T-cell (primary cell): ENCODE measurements at regions not wholly inside any gene's neighbourhood (a gene's known extent, or its start where the extent isn't known, plus 50 kb on each side); places are given as distances from the start of the nearest gene placed in this dataset.

Experiments
- ATAC-seq, 4 experiments: fragments of 200-7000 bp in 3 of 4; fragments of 150-1000 bp in 1 of 4; cut with Tn5 transposase; replicated peaks in 1 of 4; 1 replicate in 3 of 4; 2 replicates in 1 of 4; pipeline ENCODE4 v1.10.0; 2021; ENCODE audit warnings: moderate library complexity in 3 of 4, mild to moderate bottlenecking in 2 of 4, moderate number of reproducible peaks in 1 of 4
- CTCF ChIA-PET, 2 donors: fragments of 300-600 bp; sonication (Branson Sonifier 250); formaldehyde crosslinking; loops; one replicate each; lab custom pipeline; 2022; ENCODE audit warnings: antibody characterized with exemption in 2 of 2; lab: Charles Lee
- POLR2A ChIA-PET, 2 donors: fragments of 300-600 bp; sonication (Branson Sonifier 250); formaldehyde crosslinking; loops; one replicate each; lab custom pipeline; 2022; ENCODE audit warnings: antibody characterized with exemption in 2 of 2; lab: Charles Lee
- DNase-seq, 35 experiments: peaks; one replicate each; pipeline versions ENCODE4 v3.0.0 to v3.0.0-alpha.2; 2013 to 2023
- H3K27ac ChIP-seq: one replicate; pipeline ENCODE4 v1.5.1; 2013; ENCODE audit warnings: low read length
- H3K27me3 ChIP-seq, 2 experiments: replicated peaks in 1 of 2; 1 replicate in 1 of 2; 2 replicates in 1 of 2; pipeline versions ENCODE4 v1.6.1 to v1.7.0; 2013; ENCODE audit warnings: low read length in 1 of 2, mixed read lengths in 1 of 2; ENCODE audit not compliant: control insufficient read depth in 2 of 2, insufficient read depth in 2 of 2; ENCODE audit errors: extremely low read depth in 1 of 2
- H3K36me3 ChIP-seq, 2 donors: 1 replicate in 1 of 2; 2 replicates in 1 of 2; pipeline versions ENCODE4 v1.6.1 to v1.7.0; 2013; ENCODE audit warnings: low read length in 1 of 2; ENCODE audit not compliant: control insufficient read depth in 2 of 2, insufficient read depth in 1 of 2; ENCODE audit errors: extremely low read depth in 1 of 2
- H3K4me1 ChIP-seq, 2 experiments: 1 replicate in 1 of 2; 2 replicates in 1 of 2; pipeline versions ENCODE4 v1.6.1 to v1.7.0; 2013; ENCODE audit warnings: low read length in 2 of 2, mixed read lengths in 1 of 2; ENCODE audit not compliant: insufficient read depth in 2 of 2, control insufficient read depth in 1 of 2; ENCODE audit errors: extremely low read depth in 1 of 2
- H3K4me3 ChIP-seq, 2 donors: 1 replicate in 1 of 2; 2 replicates in 1 of 2; pipeline versions ENCODE4 v1.5.1 to v1.7.0; 2013; ENCODE audit warnings: mild to moderate bottlenecking in 2 of 2, low read length in 1 of 2, moderate library complexity in 1 of 2; ENCODE audit not compliant: control insufficient read depth in 1 of 2; ENCODE audit errors: extremely low read depth in 1 of 2
- H3K9me3 ChIP-seq: 2 replicates; pipeline ENCODE4 v1.7.0; 2013
- H3K27ac Mint-ChIP-seq, 2 donors: one replicate each; pipeline ENCODE4 v1.8.0; 2020 to 2021; ENCODE audit warnings: mild to moderate bottlenecking in 2 of 2, mixed read lengths in 2 of 2
- H3K27me3 Mint-ChIP-seq, 2 donors: one replicate each; pipeline ENCODE4 v1.8.0; 2021 to 2022; ENCODE audit warnings: mixed read lengths in 2 of 2
- H3K36me3 Mint-ChIP-seq: one replicate; pipeline ENCODE4 v1.8.0; 2021; ENCODE audit warnings: mixed read lengths
- H3K4me1 Mint-ChIP-seq, 3 donors: one replicate each; pipeline ENCODE4 v1.8.0; 2020 to 2022; ENCODE audit warnings: mixed read lengths in 3 of 3, mild to moderate bottlenecking in 1 of 3
- H3K4me3 Mint-ChIP-seq, 3 donors: one replicate each; pipeline ENCODE4 v1.8.0; 2020 to 2022; ENCODE audit warnings: mild to moderate bottlenecking in 3 of 3, mixed read lengths in 3 of 3, moderate library complexity in 3 of 3
- H3K9me3 Mint-ChIP-seq, 3 donors: one replicate each; pipeline ENCODE4 v1.8.0; 2020 to 2022; ENCODE audit warnings: mixed read lengths in 3 of 3
- WGBS: methylation state at CpG from one replicate; pipeline ENCODE4 v1.1.5; 2013; ENCODE audit warnings: missing lambda C conversion rate; ENCODE audit not compliant: insufficient coverage; 5-methylcytosine and 5-hydroxymethylcytosine counted together

DNA sequence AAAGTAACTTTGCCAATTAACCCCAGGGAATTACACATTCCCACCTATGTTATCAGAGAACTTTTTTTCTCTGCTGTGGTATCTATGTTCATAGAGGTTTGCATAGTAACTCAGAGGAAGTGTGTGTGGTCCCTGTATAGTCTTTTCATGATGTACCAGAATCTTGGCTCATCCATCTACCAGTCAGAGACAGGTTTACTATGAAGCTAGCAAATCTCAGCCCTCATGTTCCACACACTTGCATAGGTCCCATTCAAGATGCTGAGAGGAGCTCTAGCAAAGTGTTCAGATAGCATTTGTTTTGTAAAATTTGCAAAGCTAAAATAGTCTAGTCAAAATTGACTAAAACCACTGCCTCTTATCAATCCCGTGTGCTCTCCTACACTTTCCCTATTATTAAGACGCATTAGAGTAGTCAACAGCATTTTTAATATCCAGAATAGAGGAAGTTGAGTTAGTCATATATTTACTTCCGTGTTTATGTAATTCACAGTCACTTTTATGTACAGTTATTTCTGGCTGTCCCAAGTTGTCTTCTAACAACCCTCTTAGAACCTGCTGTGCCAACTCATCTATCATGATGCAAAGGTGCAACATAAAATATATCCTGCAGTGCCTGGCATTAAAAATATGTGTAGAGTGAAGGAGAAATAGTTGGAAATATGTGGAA, 184.2 kb downstream of the FAM76B start:
- DNase-seq (no peak), ATAC-seq (peak in 2 of 4 experiments; percentile 27 to 32)
- Mint-ChIP-seq H3K27ac (peak overlapping the region in 1 of 2 donors; percentile 5), H3K9me3 (no peaks in the 10 kb centered on the region), H3K36me3 (no peaks in the 10 kb centered on the region), H3K4me1 (peaks cover 15 to 18% (median 17%) of the 10 kb centered on the region in 3 donors), H3K4me3 (no peak overlapping the region), H3K27me3 (no peaks in the 10 kb centered on the region)
- POLR2A ChIA-PET, result interaction anchor here in 1 of 2 donors (0.7 kb wide), 1 partner anchor 243 kb away, joined by 3 read pairs; no protein-coding TSS in a partner anchor
- H3K36me3 ChIP-seq, result no peaks in the 10 kb centered on the region
- H3K27me3 ChIP-seq, result no peaks in the 10 kb centered on the region
- H3K4me3 ChIP-seq, result no peak overlapping the region
- no peaks in the 10 kb centered on the region for H3K9me3 ChIP-seq
- WGBS, result no CpG with 5 or more reads among the region's 3 CpGs
- H3K27ac ChIP-seq, result no peak overlapping the region
- no peaks in the 10 kb centered on the region for H3K4me1 ChIP-seq
- CTCF ChIA-PET, result interaction anchor here in 1 of 2 donors (0.6 kb wide), 1 partner anchor 153 kb away, joined by 7 read pairs; no protein-coding TSS in a partner anchor

DNA sequence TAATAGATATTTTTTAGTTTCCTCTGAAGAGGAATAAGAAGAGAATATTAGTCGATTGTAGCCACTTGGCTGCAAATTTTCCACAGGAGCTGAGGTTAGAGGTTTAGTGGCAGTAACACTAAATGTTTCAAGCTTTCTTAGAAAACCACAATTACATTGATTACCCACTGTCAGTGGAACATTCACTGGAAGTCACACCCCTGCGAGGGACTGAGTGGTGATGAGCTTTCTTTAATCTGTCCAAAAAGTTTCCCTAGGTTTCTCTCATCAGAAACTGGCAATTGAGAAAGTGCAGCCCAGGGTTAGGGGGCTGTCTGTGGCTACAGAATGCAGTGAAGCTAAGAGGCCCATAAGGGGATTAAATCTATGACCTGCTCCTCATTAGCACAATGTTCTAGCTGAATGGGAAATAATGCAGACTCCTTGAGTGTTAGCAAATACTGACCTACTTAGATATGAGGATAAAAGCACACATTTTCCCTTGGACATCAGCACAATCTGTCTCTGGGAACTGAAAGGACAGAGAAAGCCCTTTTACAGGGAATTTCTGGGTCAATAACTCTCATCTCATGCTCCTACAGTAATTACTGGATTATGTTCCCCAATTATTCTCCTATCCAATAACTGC, 189.5 kb downstream of the FAM76B start:
- peak overlapping the region in 1 of 3 donors; percentile 5 for H3K4me3 Mint-ChIP-seq
- no peaks in the 10 kb centered on the region for H3K9me3 ChIP-seq
- H3K27me3 Mint-ChIP-seq, result no peaks in the 10 kb centered on the region
- peaks cover 0 to 2% of the 10 kb centered on the region in 2 experiments for H3K4me1 ChIP-seq
- CTCF ChIA-PET, result interaction anchor here in 1 of 2 donors (0.5 kb wide), 1 partner anchor 864 kb away, joined by 6 read pairs; no protein-coding TSS in a partner anchor
- no peak overlapping the region for H3K27ac ChIP-seq
- H3K4me3 ChIP-seq, result no peak overlapping the region
- H3K9me3 Mint-ChIP-seq, result peaks cover 0 to 8% (median 0%) of the 10 kb centered on the region in 3 donors
- ATAC-seq (peak in 2 of 4 experiments; percentile 36 to 55), DNase-seq (peak in 1 of 35 experiments; percentile 2)
- no peaks in the 10 kb centered on the region for H3K36me3 Mint-ChIP-seq
- POLR2A ChIA-PET, result interaction anchor here in 1 of 2 donors (0.5 kb wide), 1 partner anchor 73 kb away, joined by 3 read pairs; no protein-coding TSS in a partner anchor
- peaks cover 16 to 43% (median 25%) of the 10 kb centered on the region in 3 donors for H3K4me1 Mint-ChIP-seq
- H3K27ac Mint-ChIP-seq, result peak overlapping the region; percentile 25 to 52
- H3K27me3 ChIP-seq, result no peaks in the 10 kb centered on the region
- no peaks in the 10 kb centered on the region for H3K36me3 ChIP-seq
- no CpG with 5 or more reads among the region's 2 CpGs for WGBS

DNA sequence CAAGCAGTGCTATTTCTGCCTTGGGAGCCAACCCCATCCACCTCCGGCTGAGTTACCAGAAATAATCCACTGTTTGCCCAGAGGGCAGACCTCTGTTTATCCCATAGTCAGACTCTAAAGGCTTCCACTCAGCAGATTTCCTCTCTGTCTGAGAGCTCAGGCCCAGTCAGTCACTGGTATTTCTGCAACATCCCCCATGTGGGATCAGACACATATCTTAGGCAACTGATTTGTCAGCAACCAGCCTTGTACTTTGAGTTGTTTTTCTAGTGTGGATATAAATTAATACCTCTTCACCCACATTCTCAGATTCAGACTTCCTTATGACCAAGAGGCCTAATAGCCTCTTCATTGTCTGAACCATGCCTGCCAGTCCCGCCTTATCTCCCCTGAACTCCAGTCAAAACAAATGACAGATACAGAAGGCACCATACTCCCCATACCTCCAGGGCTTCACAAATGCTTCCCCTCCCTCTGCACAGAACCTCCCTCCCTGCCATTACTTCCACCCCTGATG, 193.6 kb downstream of the FAM76B start:
- CTCF ChIA-PET, result no interaction called here
- H3K27ac Mint-ChIP-seq, result no peak overlapping the region
- WGBS, result 92% methylated on average over 2 of the region's 2 CpGs

DNA sequence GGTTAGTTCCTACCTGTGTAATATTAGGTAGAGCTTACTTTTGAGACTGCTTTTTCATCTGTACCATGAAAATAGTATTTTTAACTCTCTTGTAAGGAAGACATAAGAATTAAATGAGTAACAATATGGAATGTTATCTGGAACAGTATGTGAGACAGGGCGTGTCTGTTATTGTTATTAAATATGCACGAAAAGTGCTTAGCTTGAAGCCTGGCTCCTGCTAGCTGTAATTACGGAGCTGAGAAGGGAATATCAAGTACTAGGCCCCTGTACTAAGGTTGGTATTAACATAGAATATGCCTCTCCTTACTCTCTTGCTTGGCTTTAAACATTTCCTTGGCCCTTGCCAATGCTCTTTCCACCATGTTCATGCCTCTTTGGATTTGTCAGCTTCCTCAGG, 194.0 kb downstream of the FAM76B start:
- POLR2A ChIA-PET, result interaction anchor here in 1 of 2 donors (0.6 kb wide), 1 partner anchor 364 kb away, joined by 4 read pairs; the partner anchor contains the start of gene SESN3
- CTCF ChIA-PET, result no interaction called here
- Mint-ChIP-seq H3K4me1 (peaks cover 12 to 42% (median 18%) of the 10 kb centered on the region in 3 donors), H3K9me3 (peaks cover 0 to 13% (median 0%) of the 10 kb centered on the region in 3 donors), H3K27ac (no peak overlapping the region), H3K36me3 (no peaks in the 10 kb centered on the region), H3K4me3 (no peak overlapping the region), H3K27me3 (no peaks in the 10 kb centered on the region)
- no peaks in the 10 kb centered on the region for H3K36me3 ChIP-seq
- no peak for ATAC-seq
- no peak overlapping the region for H3K27ac ChIP-seq
- no peak for DNase-seq
- H3K9me3 ChIP-seq, result no peaks in the 10 kb centered on the region
- 100% methylated on average over 1 of the region's 3 CpGs for WGBS
- no peaks in the 10 kb centered on the region for H3K27me3 ChIP-seq
- no peak overlapping the region for H3K4me3 ChIP-seq
- H3K4me1 ChIP-seq, result peaks cover 0 to 2% of the 10 kb centered on the region in 2 experiments

More for the DNA sequence above, 193.6 kb downstream of the FAM76B start:
- H3K4me3 Mint-ChIP-seq, result no peak overlapping the region
- peaks cover 16 to 47% (median 23%) of the 10 kb centered on the region in 3 donors for H3K4me1 Mint-ChIP-seq
- H3K9me3 Mint-ChIP-seq, result peaks cover 0 to 13% (median 0%) of the 10 kb centered on the region in 3 donors
- POLR2A ChIA-PET, result interaction anchor here in 1 of 2 donors (0.6 kb wide), 1 partner anchor 365 kb away, joined by 4 read pairs; the partner anchor contains the start of gene SESN3
- H3K9me3 ChIP-seq, result no peaks in the 10 kb centered on the region
- H3K36me3 Mint-ChIP-seq, result no peaks in the 10 kb centered on the region
- no peak overlapping the region for H3K27ac ChIP-seq
- ATAC-seq (no peak), DNase-seq (no peak)
- H3K27me3 Mint-ChIP-seq, result no peaks in the 10 kb centered on the region
- no peaks in the 10 kb centered on the region for H3K36me3 ChIP-seq
- H3K4me1 ChIP-seq, result peaks cover 0 to 2% of the 10 kb centered on the region in 2 experiments
- H3K4me3 ChIP-seq, result no peak overlapping the region
- H3K27me3 ChIP-seq, result no peaks in the 10 kb centered on the region

DNA sequence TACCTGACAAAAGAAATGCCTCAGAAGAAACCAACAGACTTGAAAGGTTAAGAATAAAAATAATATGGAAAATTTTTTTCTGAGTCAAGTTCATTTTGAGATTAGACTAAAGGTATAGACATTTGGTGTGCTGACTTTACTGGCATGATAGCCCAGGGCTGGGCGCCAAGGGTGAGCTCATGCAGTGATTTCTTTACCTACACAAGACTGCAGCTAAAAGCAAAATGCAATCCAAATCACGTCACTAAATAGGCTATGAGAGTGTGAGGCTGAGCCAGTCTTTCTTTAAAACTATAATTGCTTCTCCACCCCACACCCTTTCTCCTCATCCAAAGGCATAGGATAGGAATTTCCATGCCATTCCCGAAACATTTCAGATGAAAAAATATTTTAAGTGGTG, 196.5 kb downstream of the FAM76B start:
- DNase-seq (no peak), ATAC-seq (no peak)
- Mint-ChIP-seq H3K27me3 (no peaks in the 10 kb centered on the region), H3K4me3 (no peak overlapping the region), H3K4me1 (peaks cover 2 to 36% (median 9%) of the 10 kb centered on the region in 3 donors), H3K27ac (no peak overlapping the region), H3K9me3 (peaks cover 0 to 13% (median 0%) of the 10 kb centered on the region in 3 donors), H3K36me3 (no peaks in the 10 kb centered on the region)
- Histone ChIP-seq H3K4me1 (no peaks in the 10 kb centered on the region), H3K27ac (no peak overlapping the region), H3K36me3 (no peaks in the 10 kb centered on the region), H3K9me3 (no peaks in the 10 kb centered on the region), H3K4me3 (no peak overlapping the region), H3K27me3 (no peaks in the 10 kb centered on the region)
- POLR2A ChIA-PET, result interaction anchor here (0.6 kb wide), 2 partner anchors 23 to 81 kb away, joined by 3 read pairs; no protein-coding TSS in a partner anchor
- WGBS, result no CpG with 5 or more reads among the region's 3 CpGs
- CTCF ChIA-PET, result interaction anchor here in 1 of 2 donors (0.7 kb wide), 1 partner anchor 109 kb away, joined by 3 read pairs; no protein-coding TSS in a partner anchor

DNA sequence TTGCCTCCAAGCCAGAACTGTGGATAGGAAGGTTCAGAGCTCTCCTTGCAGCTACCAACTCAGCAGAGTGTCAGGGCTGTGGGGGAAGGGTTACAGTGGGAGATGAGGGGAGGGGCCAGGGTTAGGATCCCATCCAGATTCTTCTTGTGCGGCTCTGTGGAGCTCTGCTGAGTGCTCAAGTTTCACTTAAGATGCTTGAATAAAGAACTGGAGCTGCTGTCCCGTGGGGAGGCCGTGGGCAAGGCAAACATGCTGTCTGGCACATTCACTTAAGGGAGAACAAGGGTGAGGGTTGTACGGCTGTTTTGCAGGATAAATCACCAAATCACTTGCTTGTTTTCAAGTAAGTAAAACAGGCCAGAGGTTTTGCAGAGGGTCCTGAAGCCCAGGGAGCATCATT, 197.1 kb downstream of the FAM76B start:
- H3K27me3 Mint-ChIP-seq, result no peaks in the 10 kb centered on the region
- no peaks in the 10 kb centered on the region for H3K4me1 ChIP-seq
- no peaks in the 10 kb centered on the region for H3K9me3 ChIP-seq
- no peak overlapping the region for H3K4me3 ChIP-seq
- no peak overlapping the region for H3K27ac Mint-ChIP-seq
- H3K27me3 ChIP-seq, result no peaks in the 10 kb centered on the region
- ATAC-seq, result no peak
- DNase-seq, result no peak
- no peaks in the 10 kb centered on the region for H3K36me3 ChIP-seq
- POLR2A ChIA-PET, result interaction anchor here in 1 of 2 donors (0.6 kb wide), 1 partner anchor 24 kb away, joined by 3 read pairs; no protein-coding TSS in a partner anchor
- H3K36me3 Mint-ChIP-seq, result no peaks in the 10 kb centered on the region
- 93% methylated on average over 2 of the region's 4 CpGs for WGBS
- peaks cover 0 to 13% (median 0%) of the 10 kb centered on the region in 3 donors for H3K9me3 Mint-ChIP-seq
- CTCF ChIA-PET, result interaction anchor here in 1 of 2 donors (0.7 kb wide), 1 partner anchor 108 kb away, joined by 3 read pairs; no protein-coding TSS in a partner anchor
- no peak overlapping the region for H3K4me3 Mint-ChIP-seq
- H3K27ac ChIP-seq, result no peak overlapping the region
- H3K4me1 Mint-ChIP-seq, result peaks cover 2 to 30% (median 6%) of the 10 kb centered on the region in 3 donors
